ENCODE measurements at regions not wholly inside any gene's neighbourhood (a gene's known extent, or its start where the extent isn't known, plus 50 kb on each side); places are given as distances from the start of the nearest gene placed in this dataset.

DNA sequence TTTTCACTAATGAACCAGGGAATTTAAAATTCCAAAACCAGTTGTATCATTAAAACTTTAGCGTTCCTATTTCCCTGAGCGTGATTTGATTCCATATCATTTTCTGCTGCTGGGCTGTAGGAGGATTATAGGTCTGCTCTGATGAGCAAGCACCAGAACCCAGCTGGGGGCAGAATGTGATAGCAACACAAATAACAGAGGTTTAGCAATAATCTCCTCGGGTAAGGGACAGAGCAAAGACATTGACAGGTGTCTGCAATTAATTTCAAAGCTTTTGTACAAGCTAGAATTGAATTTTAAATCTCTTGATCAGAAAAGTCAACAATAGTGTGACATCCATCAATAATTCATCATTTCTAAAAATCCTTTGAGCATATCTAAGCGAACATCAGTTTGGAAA, 163.4 kb upstream of the RAP2B start:
- CTCF ChIA-PET = no interaction called here

DNA sequence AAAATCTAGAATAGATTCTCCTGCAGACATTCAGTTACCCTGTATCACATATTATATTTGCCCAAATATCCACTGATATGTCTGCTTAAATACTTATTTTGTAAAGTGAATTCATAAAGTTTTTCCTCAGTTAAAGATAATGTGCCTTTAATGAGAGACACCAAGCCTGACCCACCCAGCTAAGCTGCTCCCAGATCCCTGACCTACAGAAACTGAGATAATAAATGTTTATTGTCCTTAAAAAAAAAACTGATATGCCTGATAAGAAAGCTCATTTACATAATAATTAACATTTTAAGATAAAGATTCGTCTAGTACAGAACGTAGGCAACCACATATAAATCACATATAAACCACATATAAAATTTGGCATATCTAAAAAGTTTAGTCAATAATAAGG, 161.7 kb upstream of the RAP2B start:
- CTCF ChIA-PET = no interaction called here
- TF ChIP-seq NFE2L2 (conservative IDR thresholded peaks at IDR 0.05; ENCODE audit: low read length) = no peak
- TF ChIP-seq, protein P1, sequence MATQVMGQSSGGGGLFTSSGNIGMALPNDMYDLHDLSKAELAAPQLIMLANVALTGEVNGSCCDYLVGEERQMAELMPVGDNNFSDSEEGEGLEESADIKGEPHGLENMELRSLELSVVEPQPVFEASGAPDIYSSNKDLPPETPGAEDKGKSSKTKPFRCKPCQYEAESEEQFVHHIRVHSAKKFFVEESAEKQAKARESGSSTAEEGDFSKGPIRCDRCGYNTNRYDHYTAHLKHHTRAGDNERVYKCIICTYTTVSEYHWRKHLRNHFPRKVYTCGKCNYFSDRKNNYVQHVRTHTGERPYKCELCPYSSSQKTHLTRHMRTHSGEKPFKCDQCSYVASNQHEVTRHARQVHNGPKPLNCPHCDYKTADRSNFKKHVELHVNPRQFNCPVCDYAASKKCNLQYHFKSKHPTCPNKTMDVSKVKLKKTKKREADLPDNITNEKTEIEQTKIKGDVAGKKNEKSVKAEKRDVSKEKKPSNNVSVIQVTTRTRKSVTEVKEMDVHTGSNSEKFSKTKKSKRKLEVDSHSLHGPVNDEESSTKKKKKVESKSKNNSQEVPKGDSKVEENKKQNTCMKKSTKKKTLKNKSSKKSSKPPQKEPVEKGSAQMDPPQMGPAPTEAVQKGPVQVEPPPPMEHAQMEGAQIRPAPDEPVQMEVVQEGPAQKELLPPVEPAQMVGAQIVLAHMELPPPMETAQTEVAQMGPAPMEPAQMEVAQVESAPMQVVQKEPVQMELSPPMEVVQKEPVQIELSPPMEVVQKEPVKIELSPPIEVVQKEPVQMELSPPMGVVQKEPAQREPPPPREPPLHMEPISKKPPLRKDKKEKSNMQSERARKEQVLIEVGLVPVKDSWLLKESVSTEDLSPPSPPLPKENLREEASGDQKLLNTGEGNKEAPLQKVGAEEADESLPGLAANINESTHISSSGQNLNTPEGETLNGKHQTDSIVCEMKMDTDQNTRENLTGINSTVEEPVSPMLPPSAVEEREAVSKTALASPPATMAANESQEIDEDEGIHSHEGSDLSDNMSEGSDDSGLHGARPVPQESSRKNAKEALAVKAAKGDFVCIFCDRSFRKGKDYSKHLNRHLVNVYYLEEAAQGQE (IDR thresholded peaks at IDR 0.05) = no peak
- TF ChIP-seq, protein P2, sequence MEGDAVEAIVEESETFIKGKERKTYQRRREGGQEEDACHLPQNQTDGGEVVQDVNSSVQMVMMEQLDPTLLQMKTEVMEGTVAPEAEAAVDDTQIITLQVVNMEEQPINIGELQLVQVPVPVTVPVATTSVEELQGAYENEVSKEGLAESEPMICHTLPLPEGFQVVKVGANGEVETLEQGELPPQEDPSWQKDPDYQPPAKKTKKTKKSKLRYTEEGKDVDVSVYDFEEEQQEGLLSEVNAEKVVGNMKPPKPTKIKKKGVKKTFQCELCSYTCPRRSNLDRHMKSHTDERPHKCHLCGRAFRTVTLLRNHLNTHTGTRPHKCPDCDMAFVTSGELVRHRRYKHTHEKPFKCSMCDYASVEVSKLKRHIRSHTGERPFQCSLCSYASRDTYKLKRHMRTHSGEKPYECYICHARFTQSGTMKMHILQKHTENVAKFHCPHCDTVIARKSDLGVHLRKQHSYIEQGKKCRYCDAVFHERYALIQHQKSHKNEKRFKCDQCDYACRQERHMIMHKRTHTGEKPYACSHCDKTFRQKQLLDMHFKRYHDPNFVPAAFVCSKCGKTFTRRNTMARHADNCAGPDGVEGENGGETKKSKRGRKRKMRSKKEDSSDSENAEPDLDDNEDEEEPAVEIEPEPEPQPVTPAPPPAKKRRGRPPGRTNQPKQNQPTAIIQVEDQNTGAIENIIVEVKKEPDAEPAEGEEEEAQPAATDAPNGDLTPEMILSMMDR (IDR thresholded peaks at IDR 0.05) = no peak
- no peak for TF ChIP-seq EHF (CRISPR knock-in tag; IDR thresholded peaks at IDR 0.05)
- no peak for TF ChIP-seq HDAC2 (IDR thresholded peaks at IDR 0.05)
- no peak overlapping the region for H3K27ac ChIP-seq

More for the DNA sequence above, 163.4 kb upstream of the RAP2B start:
- no peak overlapping the region for H3K4me3 ChIP-seq
- no peak for FAIRE-seq
- no peaks in the 10 kb centered on the region for H3K4me1 ChIP-seq
- no peak for TF ChIP-seq EP300 (IDR thresholded peaks at IDR 0.05)
- TF ChIP-seq, protein P3, sequence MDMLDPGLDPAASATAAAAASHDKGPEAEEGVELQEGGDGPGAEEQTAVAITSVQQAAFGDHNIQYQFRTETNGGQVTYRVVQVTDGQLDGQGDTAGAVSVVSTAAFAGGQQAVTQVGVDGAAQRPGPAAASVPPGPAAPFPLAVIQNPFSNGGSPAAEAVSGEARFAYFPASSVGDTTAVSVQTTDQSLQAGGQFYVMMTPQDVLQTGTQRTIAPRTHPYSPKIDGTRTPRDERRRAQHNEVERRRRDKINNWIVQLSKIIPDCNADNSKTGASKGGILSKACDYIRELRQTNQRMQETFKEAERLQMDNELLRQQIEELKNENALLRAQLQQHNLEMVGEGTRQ (IDR thresholded peaks at IDR 0.05) = no peak
- TF ChIP-seq EHF (CRISPR knock-in tag; IDR thresholded peaks at IDR 0.05) = no peak
- no peak for TF ChIP-seq MAZ (IDR thresholded peaks at IDR 0.05; ENCODE audit: borderline replicate concordance, low read depth, low read length)
- TF ChIP-seq NPAS2 (CRISPR knock-in tag; IDR thresholded peaks at IDR 0.05; ENCODE audit: borderline replicate concordance) = no peak
- TF ChIP-seq, protein P4, sequence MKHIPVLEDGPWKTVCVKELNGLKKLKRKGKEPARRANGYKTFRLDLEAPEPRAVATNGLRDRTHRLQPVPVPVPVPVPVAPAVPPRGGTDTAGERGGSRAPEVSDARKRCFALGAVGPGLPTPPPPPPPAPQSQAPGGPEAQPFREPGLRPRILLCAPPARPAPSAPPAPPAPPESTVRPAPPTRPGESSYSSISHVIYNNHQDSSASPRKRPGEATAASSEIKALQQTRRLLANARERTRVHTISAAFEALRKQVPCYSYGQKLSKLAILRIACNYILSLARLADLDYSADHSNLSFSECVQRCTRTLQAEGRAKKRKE (CRISPR knock-in tag; IDR thresholded peaks at IDR 0.05; ENCODE audit: low read depth) = no peak
- no peak for TF ChIP-seq CBX8 (IDR thresholded peaks at IDR 0.05)
- no peak for TF ChIP-seq FOSL2 (IDR thresholded peaks at IDR 0.05)
- TF ChIP-seq FOSL2 (CRISPR knock-in tag; IDR thresholded peaks at IDR 0.05) = no peak
- TF ChIP-seq, protein P5, sequence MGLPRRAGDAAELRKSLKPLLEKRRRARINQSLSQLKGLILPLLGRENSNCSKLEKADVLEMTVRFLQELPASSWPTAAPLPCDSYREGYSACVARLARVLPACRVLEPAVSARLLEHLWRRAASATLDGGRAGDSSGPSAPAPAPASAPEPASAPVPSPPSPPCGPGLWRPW (IDR thresholded peaks at IDR 0.05) = no peak
- TF ChIP-seq POLR2AphosphoS2 (conservative IDR thresholded peaks at IDR 0.05; ENCODE audit: low read length) = no peak
- no peak for TF ChIP-seq HDAC2 (IDR thresholded peaks at IDR 0.05)
- no peak overlapping the region for H3K4me2 ChIP-seq
- POLR2A ChIA-PET = no interaction called here
- no peak for ATAC-seq
- no peaks in the 10 kb centered on the region for H3K9me3 ChIP-seq
- WGBS (ENCODE audit: missing lambda C conversion rate) = 46% methylated on average over 4 of the region's 4 CpGs
- H3K27ac ChIP-seq = no peak overlapping the region
- DNase-seq (ENCODE audit: low read depth in 1 of 2, low spot score in 1 of 2) = no peak

More for the DNA sequence above, 161.7 kb upstream of the RAP2B start:
- Histone ChIP-seq H3K9me3 (no peaks in the 10 kb centered on the region), H3K4me3 (no peak overlapping the region), H3K4me1 (no peaks in the 10 kb centered on the region), H3K4me2 (no peak overlapping the region)
- POLR2A ChIA-PET = no interaction called here
- FAIRE-seq (no peak), ATAC-seq (no peak), DNase-seq (ENCODE audit: low read depth in 1 of 2, low spot score in 1 of 2) (no peak)
- 69% methylated on average over 2 of the region's 2 CpGs for WGBS (ENCODE audit: missing lambda C conversion rate)
